PFSK-1 (cell line): ENCODE measurements at regions not wholly inside any gene's neighbourhood (a gene's known extent, or its start where the extent isn't known, plus 50 kb on each side); places are given as distances from the start of the nearest gene placed in this dataset.

Source experiments
- POLR2AphosphoS5 ChIP-seq: IDR thresholded peaks from 2 replicates; pipeline ENCODE4 v1.6.1; 2012; ENCODE audit warnings: low read depth, mild to moderate bottlenecking, control low read depth, low read length, moderate library complexity
- SIN3A ChIP-seq: IDR thresholded peaks from 2 replicates; pipeline ENCODE4 v1.6.1; 2012; ENCODE audit warnings: mild to moderate bottlenecking, low read length, moderate library complexity, borderline replicate concordance; ENCODE audit not compliant: insufficient read depth
- TAF1 ChIP-seq: IDR thresholded peaks from 2 replicates; pipeline ENCODE4 v1.6.1; 2012; ENCODE audit warnings: low read length, control low read depth, borderline replicate concordance; ENCODE audit not compliant: insufficient read depth

GRCh38 chr22:49296561-49296960, 531.1 kb downstream of the BRD1 start:
- TF ChIP-seq POLR2AphosphoS5: no peak
- no peak for TF ChIP-seq TAF1
- no peak for TF ChIP-seq SIN3A
